ENCODE measurements at regions not wholly inside any gene's neighbourhood (a gene's known extent, or its start where the extent isn't known, plus 50 kb on each side); places are given as distances from the start of the nearest gene placed in this dataset.

DNA sequence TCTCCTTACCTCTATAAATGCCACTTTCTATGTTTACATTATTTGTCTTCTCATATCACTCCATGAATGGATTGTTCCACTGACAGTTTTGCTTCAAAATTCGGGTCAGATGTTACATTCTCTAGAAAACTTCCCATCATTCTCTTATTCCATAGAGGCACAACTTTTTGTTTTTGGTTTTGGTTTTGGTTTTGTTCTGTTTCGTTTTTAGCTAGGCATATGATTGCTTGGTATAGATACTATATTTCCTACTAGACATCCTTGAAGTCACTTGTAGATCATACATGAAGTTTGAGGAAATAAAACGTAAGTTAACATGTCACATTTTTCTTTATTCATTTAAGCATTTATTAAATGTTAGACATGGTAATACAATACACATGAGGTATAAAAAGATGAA, 961.0 kb downstream of the PCDH18 start:
- 64 to 69% methylated on average over 3 of the region's 3 CpGs for WGBS, 2 donors
- DNase-seq, result no peak
- Histone ChIP-seq H3K9me3 (no peaks in the 10 kb centered on the region), H3K27ac (no peak overlapping the region), H3K27me3 (no peaks in the 10 kb centered on the region), H3K4me3 (replicated peaks in 1 of 3) (no peak overlapping the region), H3K36me3 (no peaks in the 10 kb centered on the region), H3K4me1 (no peaks in the 10 kb centered on the region)
- intact Hi-C loops (cut with DNase I), result no loop called here
- TF ChIP-seq, protein P1, sequence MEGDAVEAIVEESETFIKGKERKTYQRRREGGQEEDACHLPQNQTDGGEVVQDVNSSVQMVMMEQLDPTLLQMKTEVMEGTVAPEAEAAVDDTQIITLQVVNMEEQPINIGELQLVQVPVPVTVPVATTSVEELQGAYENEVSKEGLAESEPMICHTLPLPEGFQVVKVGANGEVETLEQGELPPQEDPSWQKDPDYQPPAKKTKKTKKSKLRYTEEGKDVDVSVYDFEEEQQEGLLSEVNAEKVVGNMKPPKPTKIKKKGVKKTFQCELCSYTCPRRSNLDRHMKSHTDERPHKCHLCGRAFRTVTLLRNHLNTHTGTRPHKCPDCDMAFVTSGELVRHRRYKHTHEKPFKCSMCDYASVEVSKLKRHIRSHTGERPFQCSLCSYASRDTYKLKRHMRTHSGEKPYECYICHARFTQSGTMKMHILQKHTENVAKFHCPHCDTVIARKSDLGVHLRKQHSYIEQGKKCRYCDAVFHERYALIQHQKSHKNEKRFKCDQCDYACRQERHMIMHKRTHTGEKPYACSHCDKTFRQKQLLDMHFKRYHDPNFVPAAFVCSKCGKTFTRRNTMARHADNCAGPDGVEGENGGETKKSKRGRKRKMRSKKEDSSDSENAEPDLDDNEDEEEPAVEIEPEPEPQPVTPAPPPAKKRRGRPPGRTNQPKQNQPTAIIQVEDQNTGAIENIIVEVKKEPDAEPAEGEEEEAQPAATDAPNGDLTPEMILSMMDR (IDR thresholded peaks at IDR 0.05), result no peak
- no peak for TF ChIP-seq POLR2A (IDR thresholded peaks at IDR 0.05)

- Histone ChIP-seq H3K36me3 (no peaks in the 10 kb centered on the region), H3K27me3 (no peaks in the 10 kb centered on the region), H3K9me3 (no peaks in the 10 kb centered on the region), H3K4me3 (replicated peaks in 1 of 3) (no peak overlapping the region), H3K4me1 (no peaks in the 10 kb centered on the region), H3K27ac (no peak overlapping the region)
- DNase-seq, result no peak
- intact Hi-C loops (cut with DNase I), result no loop called here
- WGBS, 2 donors, result 67 to 78% methylated on average over 1 of the region's 1 CpG
- TF ChIP-seq POLR2A (IDR thresholded peaks at IDR 0.05), result no peak
- TF ChIP-seq, protein P1 (IDR thresholded peaks at IDR 0.05), result no peak
These were observed 969.5 kb downstream of the PCDH18 start for GRCh38 chr4:136562834-136563233.

DNA sequence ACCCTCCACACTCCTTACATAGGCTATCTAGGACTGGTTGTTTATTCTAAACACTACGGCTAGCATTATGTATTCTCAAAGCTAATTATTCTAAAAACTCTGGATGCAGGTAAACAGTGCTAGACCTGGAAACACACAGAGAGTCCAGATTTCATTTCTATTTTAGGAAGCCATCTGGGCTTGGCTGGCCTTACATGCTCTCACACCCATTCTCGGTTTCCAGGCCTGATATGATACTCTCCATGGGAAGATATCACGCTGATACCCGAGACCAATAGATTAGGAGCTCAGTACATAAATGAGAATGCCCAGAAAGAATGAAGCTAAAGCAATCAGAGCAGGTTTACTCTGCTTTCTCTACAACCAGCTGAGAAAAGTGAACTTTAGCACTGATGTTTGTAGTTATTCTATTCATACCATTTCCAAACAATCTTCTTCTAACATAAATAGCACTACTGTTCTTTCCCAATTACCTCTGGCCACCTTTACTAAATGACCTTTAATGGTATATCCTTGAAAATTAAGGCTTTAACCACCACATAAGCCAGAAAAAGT, 973.3 kb downstream of the PCDH18 start:
- DNase-seq, result no peak
- no peak for TF ChIP-seq POLR2A (IDR thresholded peaks at IDR 0.05)
- TF ChIP-seq, protein P1 (IDR thresholded peaks at IDR 0.05), result no peak
- H3K4me3 ChIP-seq (replicated peaks in 1 of 3), result no peak overlapping the region
- no peaks in the 10 kb centered on the region for H3K4me1 ChIP-seq
- no peaks in the 10 kb centered on the region for H3K9me3 ChIP-seq
- no peak overlapping the region for H3K27ac ChIP-seq
- no peaks in the 10 kb centered on the region for H3K27me3 ChIP-seq
- 87 to 88% methylated on average over 4 of the region's 4 CpGs for WGBS, 2 donors
- no peaks in the 10 kb centered on the region for H3K36me3 ChIP-seq
- intact Hi-C loops (cut with DNase I), result no loop called here

- no peak for DNase-seq
- no peak overlapping the region for H3K4me3 ChIP-seq (replicated peaks in 1 of 3)
- H3K27me3 ChIP-seq, result no peaks in the 10 kb centered on the region
- H3K9me3 ChIP-seq, result no peaks in the 10 kb centered on the region
- no peaks in the 10 kb centered on the region for H3K4me1 ChIP-seq
- no peaks in the 10 kb centered on the region for H3K36me3 ChIP-seq
- no peak overlapping the region for H3K27ac ChIP-seq
- intact Hi-C loops (cut with DNase I), result no loop called here
- TF ChIP-seq, protein P1 (IDR thresholded peaks at IDR 0.05), result no peak
- 71 to 77% methylated on average over 4 of the region's 4 CpGs for WGBS, 2 donors
These were observed 974.9 kb downstream of the PCDH18 start for GRCh38 chr4:136557396-136557795.

DNA sequence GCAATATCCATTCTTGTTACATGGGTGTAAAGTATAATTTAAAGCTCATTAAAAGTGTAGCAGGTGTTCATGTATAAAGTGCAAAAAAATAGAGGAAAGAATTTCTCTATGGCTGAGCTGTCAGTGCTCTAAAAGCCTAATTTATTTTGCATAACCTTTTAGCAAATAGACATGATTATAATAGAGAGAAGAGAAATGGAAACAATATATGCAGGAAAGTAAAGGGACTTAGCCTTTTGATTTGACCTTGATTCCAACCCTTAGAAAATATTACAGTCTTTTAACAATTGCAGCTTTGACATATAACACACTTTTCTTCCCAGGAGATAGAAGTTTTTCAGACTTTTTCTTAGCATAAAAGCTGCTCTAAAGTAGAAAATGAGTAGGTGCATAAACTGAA, 978.3 kb downstream of the PCDH18 start:
- Histone ChIP-seq H3K27ac (no peak overlapping the region), H3K27me3 (no peaks in the 10 kb centered on the region), H3K9me3 (no peaks in the 10 kb centered on the region), H3K36me3 (no peaks in the 10 kb centered on the region), H3K4me3 (replicated peaks in 1 of 3) (no peak overlapping the region), H3K4me1 (no peaks in the 10 kb centered on the region)
- TF ChIP-seq, protein P1 (IDR thresholded peaks at IDR 0.05), result no peak
- TF ChIP-seq POLR2A (IDR thresholded peaks at IDR 0.05), result no peak
- intact Hi-C loops (cut with DNase I), result no loop called here
- DNase-seq, result no peak
